Astrocyte of the cerebellum (primary cell): ENCODE measurements at regions not wholly inside any gene's neighbourhood (a gene's known extent, or its start where the extent isn't known, plus 50 kb on each side); places are given as distances from the start of the nearest gene placed in this dataset.

Source experiments
- DNase-seq: peaks from one replicate; pipeline ENCODE4 v3.0.0-alpha.2; 2011; ENCODE audit warnings: low read depth
- H3K4me3 ChIP-seq: 2 replicates; pipeline ENCODE4 v1.5.1; 2011; ENCODE audit warnings: mild to moderate bottlenecking, low read depth, low read length, moderate library complexity
- CTCF ChIP-seq: IDR thresholded peaks from 2 replicates; pipeline ENCODE4 v1.5.1; 2012; ENCODE audit warnings: low read length, low read depth, moderate library complexity, mild to moderate bottlenecking; ENCODE audit errors: missing control alignments
- in situ Hi-C: cut with HindIII; loops from 2 replicates; pipeline ENCODE4 v1.10.0; 2017; ENCODE audit warnings: low sequenced_read_pairs

- TF ChIP-seq CTCF = no peak
- no peak for DNase-seq
- in situ Hi-C loops = no loop called here
Observed at GRCh38 chr2:180662941-180663471, 317.4 kb upstream of the UBE2E3 start.

GRCh38 chr2:180662521-180662920 lies 317.9 kb upstream of the UBE2E3 start:
- no peak for TF ChIP-seq CTCF
- DNase-seq = no peak
- in situ Hi-C loops = no loop called here
- H3K4me3 ChIP-seq = no peak overlapping the region

More at GRCh38 chr2:180662941-180663471, 317.4 kb upstream of the UBE2E3 start:
- H3K4me3 ChIP-seq = no peak overlapping the region

GRCh38 chr2:180661686-180662030 lies 318.7 kb upstream of the UBE2E3 start:
- no peak for DNase-seq
- no peak overlapping the region for H3K4me3 ChIP-seq
- TF ChIP-seq CTCF = no peak
- in situ Hi-C loops = no loop called here

- TF ChIP-seq CTCF = no peak
- in situ Hi-C loops = no loop called here
- H3K4me3 ChIP-seq = no peak overlapping the region
- no peak for DNase-seq
Observed at GRCh38 chr2:180660881-180661685, 319.3 kb upstream of the UBE2E3 start.

GRCh38 chr2:180660207-180660606 lies 320.2 kb upstream of the UBE2E3 start:
- no peak overlapping the region for H3K4me3 ChIP-seq
- no peak for TF ChIP-seq CTCF
- DNase-seq = no peak
- in situ Hi-C loops = no loop called here

- in situ Hi-C loops = no loop called here
- no peak for DNase-seq
- TF ChIP-seq CTCF = no peak
- H3K4me3 ChIP-seq = no peak overlapping the region
Observed at GRCh38 chr2:180657054-180657453, 323.4 kb upstream of the UBE2E3 start.

- in situ Hi-C loops = no loop called here
- no peak for DNase-seq
- no peak overlapping the region for H3K4me3 ChIP-seq
- TF ChIP-seq CTCF = no peak
Observed at GRCh38 chr2:180656455-180656847, 324.0 kb upstream of the UBE2E3 start.
